Activated naive CD8-positive, alpha-beta T cell treated with anti-CD3 and anti-CD28 coated beads, Interleukin-2, amount 50 U/mL, for 24 hours (primary cell): ENCODE measurements at regions not wholly inside any gene's neighbourhood (a gene's known extent, or its start where the extent isn't known, plus 50 kb on each side); places are given as distances from the start of the nearest gene placed in this dataset.
"Not testable (repeated sequence)": the region's sequence is repeated elsewhere in the genome, so short reads cannot be mapped to it uniquely, and the experiment has no call there.

Experiments
- ATAC-seq: fragments of 150-1000 bp; cut with Tn5 transposase; one replicate; pipeline ENCODE4 v1.10.0; 2021
- DNase-seq: peaks from one replicate; pipeline ENCODE4 v3.0.0; 2021
- H3K27ac Mint-ChIP-seq: one replicate; pipeline ENCODE4 v1.8.0; 2021; ENCODE audit warnings: mild to moderate bottlenecking, mixed read lengths
- H3K27me3 Mint-ChIP-seq: one replicate; pipeline ENCODE4 v1.8.0; 2021; ENCODE audit warnings: mixed read lengths
- H3K36me3 Mint-ChIP-seq: one replicate; pipeline ENCODE4 v1.8.0; 2021; ENCODE audit warnings: low read depth, mixed read lengths
- H3K4me1 Mint-ChIP-seq: one replicate; pipeline ENCODE4 v1.8.0; 2021; ENCODE audit warnings: mixed read lengths
- H3K4me3 Mint-ChIP-seq: one replicate; pipeline ENCODE4 v1.8.0; 2021; ENCODE audit warnings: mild to moderate bottlenecking, moderate library complexity, mixed read lengths
- H3K9me3 Mint-ChIP-seq: one replicate; pipeline ENCODE4 v1.8.0; 2021; ENCODE audit warnings: mixed read lengths

DNA sequence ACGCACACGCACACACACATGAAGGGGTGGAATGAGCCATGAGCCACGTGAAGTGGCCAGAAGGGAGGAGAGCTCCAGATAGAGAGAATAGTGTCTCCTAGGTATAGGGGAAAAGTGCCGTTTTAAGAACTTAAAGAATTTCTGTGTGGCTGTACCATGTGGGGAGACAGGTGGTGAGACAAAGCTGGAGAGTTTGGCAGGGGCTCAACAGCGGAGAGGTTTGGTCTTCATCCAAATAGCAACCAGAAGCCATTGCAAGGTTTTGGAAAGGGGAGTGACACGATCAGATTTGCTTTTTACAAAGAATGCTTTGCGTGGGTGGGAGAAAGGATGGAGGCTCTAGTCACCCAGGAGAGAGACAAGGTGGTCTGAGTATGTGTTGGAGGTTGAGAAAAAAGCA, 146.0 kb downstream of the IL20RB start:
- H3K36me3 Mint-ChIP-seq: no peaks in the 10 kb centered on the region
- H3K4me3 Mint-ChIP-seq: no peak overlapping the region
- no peak for ATAC-seq
- H3K4me1 Mint-ChIP-seq: no peaks in the 10 kb centered on the region
- no peak for DNase-seq
- peaks cover 10% of the 10 kb centered on the region for H3K27me3 Mint-ChIP-seq
- H3K27ac Mint-ChIP-seq: no peak overlapping the region
- no peaks in the 10 kb centered on the region for H3K9me3 Mint-ChIP-seq

DNA sequence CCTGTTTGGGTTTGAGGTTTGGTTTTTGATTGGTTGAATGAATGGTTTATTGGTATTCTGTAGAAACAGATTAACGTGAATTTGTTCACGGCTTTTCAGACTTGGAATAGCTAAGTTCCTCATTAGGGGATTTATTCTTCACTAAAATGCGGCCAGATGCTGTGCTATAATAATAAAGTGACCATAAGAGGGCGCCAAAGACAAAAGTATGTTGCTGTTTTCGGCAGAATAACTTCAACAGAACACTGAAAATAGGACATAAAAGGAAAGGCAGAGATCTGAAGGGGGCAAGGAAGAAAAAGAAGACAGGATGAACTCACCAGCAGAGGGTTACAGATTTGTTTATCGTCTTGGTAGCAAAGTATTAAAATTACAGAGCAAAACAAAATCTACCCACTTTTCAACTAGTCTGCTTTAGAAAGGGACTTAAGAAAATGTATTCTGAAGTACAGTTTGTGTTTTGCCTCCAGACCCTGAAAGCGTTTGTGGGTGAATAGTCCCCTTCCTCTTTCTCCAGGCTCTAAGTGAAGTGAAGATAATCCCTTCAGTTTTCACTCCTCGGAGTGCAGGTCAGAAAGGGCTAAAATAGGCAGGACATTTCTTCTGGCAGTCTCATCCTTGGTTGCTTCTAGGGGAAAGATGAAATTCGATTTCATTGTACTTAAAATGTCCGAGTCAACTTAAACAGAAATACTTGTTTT, 147.6 kb downstream of the IL20RB start:
- H3K27ac Mint-ChIP-seq: no peak overlapping the region
- no peak for DNase-seq
- no peaks in the 10 kb centered on the region for H3K9me3 Mint-ChIP-seq
- H3K36me3 Mint-ChIP-seq: no peaks in the 10 kb centered on the region
- H3K27me3 Mint-ChIP-seq: peaks cover 10% of the 10 kb centered on the region
- H3K4me3 Mint-ChIP-seq: no peak overlapping the region
- ATAC-seq: no peak
- no peaks in the 10 kb centered on the region for H3K4me1 Mint-ChIP-seq

DNA sequence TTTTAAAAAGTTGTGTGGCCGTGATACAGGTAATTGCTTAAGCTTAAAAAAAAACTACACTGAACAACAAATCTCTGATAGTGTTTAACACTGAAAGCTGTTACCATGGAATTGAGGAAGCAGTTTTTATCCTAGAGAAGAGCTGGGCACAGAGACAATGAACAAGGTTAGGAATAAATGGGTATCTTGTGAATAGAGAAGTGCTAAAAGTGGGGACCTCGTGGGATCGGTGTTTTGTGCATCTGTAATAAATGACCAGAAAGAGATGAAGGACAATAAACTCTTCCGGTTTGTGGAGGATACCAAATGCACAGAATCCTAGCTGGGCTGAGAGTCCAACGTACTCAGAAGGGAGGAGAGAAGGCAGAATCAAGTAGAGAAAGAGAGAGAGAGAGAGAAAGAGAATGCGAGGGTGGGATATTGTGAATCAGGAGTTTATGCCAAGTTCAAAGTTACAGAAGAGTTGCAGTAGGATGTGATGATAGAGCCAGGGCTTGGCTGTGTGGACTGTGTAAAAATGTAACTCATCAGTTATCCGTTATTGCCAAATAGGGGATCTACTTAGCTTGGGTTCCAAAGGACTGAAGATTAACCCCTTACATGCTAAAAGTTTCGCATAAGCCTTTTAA, 148.9 kb downstream of the IL20RB start:
- Mint-ChIP-seq H3K27ac (no peak overlapping the region), H3K36me3 (no peaks in the 10 kb centered on the region), H3K27me3 (peaks cover 10% of the 10 kb centered on the region), H3K4me3 (no peak overlapping the region), H3K9me3 (no peaks in the 10 kb centered on the region), H3K4me1 (no peaks in the 10 kb centered on the region)
- no peak for ATAC-seq
- DNase-seq: no peak

DNA sequence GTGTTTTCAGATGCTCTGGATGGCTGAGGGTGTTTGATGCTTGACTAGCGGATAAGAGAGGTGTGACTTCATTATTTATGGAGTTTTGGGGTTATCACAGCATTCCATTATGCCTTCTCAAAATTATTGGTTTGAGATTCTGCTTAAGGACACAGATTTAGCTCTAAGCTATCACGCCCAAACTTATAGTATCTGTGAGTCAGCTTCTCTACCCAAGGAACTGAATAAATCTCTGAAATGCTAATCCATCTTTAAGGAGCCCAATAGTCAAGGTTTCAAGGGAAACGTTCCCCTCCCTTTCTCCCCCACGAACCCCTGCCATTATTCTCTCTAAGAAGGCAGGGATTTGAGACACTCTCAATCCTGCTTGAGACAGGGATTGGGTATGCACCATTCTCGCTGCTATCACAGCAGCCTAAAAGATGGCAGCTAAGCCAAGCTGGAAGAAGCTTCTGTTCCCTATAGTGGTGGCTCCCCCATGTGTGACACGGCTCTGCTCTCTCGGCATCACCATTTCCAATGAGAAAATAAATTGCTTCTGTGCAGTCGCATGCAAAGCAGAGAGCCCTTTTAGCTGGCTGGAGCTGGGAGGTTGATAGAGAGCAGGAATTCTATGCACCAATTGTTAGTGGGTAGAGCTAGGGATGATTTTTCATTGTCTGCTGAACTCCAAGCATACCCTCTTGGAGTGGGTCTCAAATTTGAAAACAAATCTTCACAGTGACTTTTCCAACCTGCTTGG, 151.1 kb downstream of the IL20RB start:
- ATAC-seq (no peak), DNase-seq (no peak)
- H3K4me3 Mint-ChIP-seq: no peak overlapping the region
- H3K27ac Mint-ChIP-seq: no peak overlapping the region
- no peaks in the 10 kb centered on the region for H3K36me3 Mint-ChIP-seq
- H3K27me3 Mint-ChIP-seq: peaks cover 10% of the 10 kb centered on the region
- H3K4me1 Mint-ChIP-seq: no peaks in the 10 kb centered on the region
- H3K9me3 Mint-ChIP-seq: no peaks in the 10 kb centered on the region

GRCh38 chr3:137110392-137110996, 152.7 kb downstream of the IL20RB start:
- Mint-ChIP-seq H3K4me3 (no peak overlapping the region), H3K36me3 (no peaks in the 10 kb centered on the region), H3K9me3 (no peaks in the 10 kb centered on the region), H3K27ac (no peak overlapping the region), H3K27me3 (peaks cover 10% of the 10 kb centered on the region), H3K4me1 (no peaks in the 10 kb centered on the region)
- no peak for DNase-seq
- no peak for ATAC-seq

GRCh38 chr3:137111497-137111896, 153.7 kb downstream of the IL20RB start:
- peaks cover 10% of the 10 kb centered on the region for H3K27me3 Mint-ChIP-seq
- no peak overlapping the region for H3K4me3 Mint-ChIP-seq
- H3K4me1 Mint-ChIP-seq: no peaks in the 10 kb centered on the region
- no peaks in the 10 kb centered on the region for H3K36me3 Mint-ChIP-seq
- no peak for DNase-seq
- no peak for ATAC-seq
- H3K9me3 Mint-ChIP-seq: no peaks in the 10 kb centered on the region
- no peak overlapping the region for H3K27ac Mint-ChIP-seq

DNA sequence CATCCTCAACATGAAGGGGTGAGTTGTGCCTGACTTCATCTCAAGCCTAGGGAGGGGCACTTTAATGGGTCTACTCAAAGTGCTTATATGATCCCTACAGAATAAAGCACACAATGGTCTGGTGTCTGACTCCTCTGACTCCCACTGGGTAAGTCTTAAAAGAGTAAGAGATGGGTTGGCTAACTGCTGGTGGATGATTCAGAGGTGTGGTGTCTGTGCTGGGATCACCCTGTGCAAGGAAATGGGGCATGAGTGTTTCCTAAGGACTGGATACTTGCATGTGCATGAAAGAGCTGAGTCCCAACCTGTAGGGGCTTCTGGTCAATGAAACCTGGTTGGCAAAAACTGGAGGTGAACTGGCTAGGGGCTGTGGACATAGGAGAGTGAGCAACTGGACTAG, 158.8 kb downstream of the IL20RB start:
- Mint-ChIP-seq H3K36me3 (no peaks in the 10 kb centered on the region), H3K9me3 (no peaks in the 10 kb centered on the region), H3K27ac (no peak overlapping the region), H3K4me3 (no peak overlapping the region), H3K27me3 (peaks cover 10% of the 10 kb centered on the region), H3K4me1 (no peaks in the 10 kb centered on the region)
- DNase-seq (no peak), ATAC-seq (no peak)

DNA sequence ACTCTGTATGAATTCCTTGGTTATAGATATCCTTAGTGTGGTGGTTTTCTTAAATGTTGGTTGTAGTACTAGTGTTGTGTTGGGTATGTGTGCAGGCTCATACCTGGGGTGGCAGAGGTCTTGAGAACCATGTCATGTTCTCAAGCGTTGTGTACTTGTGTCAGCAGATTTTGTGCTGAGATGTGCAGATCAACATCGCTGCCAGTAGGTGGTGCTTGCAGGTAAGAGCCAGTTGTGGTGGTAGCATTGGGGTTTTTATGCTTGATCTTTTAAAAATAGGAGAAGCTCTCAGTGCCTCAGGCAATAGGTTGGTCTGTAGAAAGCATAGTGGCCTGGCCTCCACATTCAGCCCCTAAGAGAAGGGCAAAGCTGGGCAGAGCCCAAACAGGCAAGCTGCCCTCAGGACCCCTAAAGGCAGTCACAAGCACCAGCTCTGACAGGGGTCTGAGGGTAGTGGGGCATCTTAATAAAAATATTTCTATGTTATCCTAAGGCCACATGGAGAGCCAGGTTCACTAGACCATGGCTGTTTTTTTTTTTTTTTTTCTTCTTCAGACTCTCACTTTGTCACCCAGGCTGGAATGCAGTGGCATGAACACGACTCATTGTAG, 164.0 kb downstream of the IL20RB start:
- no peak overlapping the region for H3K27ac Mint-ChIP-seq
- peaks cover 10% of the 10 kb centered on the region for H3K27me3 Mint-ChIP-seq
- H3K36me3 Mint-ChIP-seq: no peaks in the 10 kb centered on the region
- H3K4me1 Mint-ChIP-seq: no peaks in the 10 kb centered on the region
- no peaks in the 10 kb centered on the region for H3K9me3 Mint-ChIP-seq
- no peak overlapping the region for H3K4me3 Mint-ChIP-seq
- DNase-seq (no peak), ATAC-seq (no peak)

GRCh38 chr3:137131081-137131480, 173.3 kb downstream of the IL20RB start:
- DNase-seq (no peak), ATAC-seq (no peak)
- Mint-ChIP-seq H3K36me3 (no peaks in the 10 kb centered on the region), H3K9me3 (no peaks in the 10 kb centered on the region), H3K27me3 (no peaks in the 10 kb centered on the region), H3K4me3 (no peak overlapping the region), H3K4me1 (peaks cover 13% of the 10 kb centered on the region), H3K27ac (no peak overlapping the region)

DNA sequence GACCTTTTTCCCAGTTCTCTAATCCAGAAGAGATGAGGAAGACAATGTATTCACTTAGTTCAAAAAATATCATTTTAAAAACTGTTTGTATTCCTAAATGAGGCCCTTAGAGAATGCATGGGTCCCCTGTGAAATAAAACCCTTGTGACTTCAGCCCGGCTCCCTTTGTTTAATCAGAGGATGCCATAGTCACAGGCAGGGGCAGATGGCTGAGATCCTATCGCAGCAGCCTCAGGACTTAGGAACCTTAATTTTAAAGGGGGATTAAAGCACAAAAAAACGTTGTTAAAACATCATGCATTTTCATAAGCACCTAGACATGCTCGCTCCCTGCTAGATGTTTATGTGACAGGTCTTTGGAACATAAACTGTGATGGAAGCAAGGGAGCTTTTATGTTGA, 176.6 kb downstream of the IL20RB start:
- H3K9me3 Mint-ChIP-seq: no peaks in the 10 kb centered on the region
- DNase-seq: no peak
- no peak overlapping the region for H3K27ac Mint-ChIP-seq
- H3K27me3 Mint-ChIP-seq: peaks cover 4% of the 10 kb centered on the region
- H3K4me3 Mint-ChIP-seq: no peak overlapping the region
- no peak for ATAC-seq
- H3K4me1 Mint-ChIP-seq: peaks cover 13% of the 10 kb centered on the region
- H3K36me3 Mint-ChIP-seq: no peaks in the 10 kb centered on the region

DNA sequence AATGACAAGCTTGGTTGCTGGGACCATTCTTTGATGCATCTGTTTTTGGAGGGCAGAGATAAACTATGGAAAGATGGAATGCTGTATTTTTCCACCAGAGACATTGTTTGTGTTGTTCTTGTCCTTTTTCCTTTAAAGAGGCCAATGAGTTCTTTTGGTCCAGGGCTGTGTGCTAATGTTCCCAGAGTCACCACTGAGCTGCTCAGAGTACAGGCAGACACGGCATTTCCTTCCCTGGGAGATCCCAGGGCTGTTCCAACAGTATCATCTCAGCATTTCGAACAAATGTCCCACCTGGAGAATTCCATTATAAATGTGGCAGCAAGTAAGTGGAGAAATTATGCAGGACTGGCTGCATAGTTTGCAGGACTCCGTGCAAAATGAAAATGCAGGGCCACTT, 190.6 kb downstream of the IL20RB start:
- Mint-ChIP-seq H3K4me1 (no peaks in the 10 kb centered on the region), H3K27ac (no peak overlapping the region), H3K36me3 (no peaks in the 10 kb centered on the region), H3K4me3 (no peak overlapping the region), H3K9me3 (no peaks in the 10 kb centered on the region), H3K27me3 (no peaks in the 10 kb centered on the region)
- DNase-seq (no peak), ATAC-seq (no peak)

- no peak for DNase-seq
- H3K27ac Mint-ChIP-seq: no peak overlapping the region
- ATAC-seq: no peak
- H3K4me3 Mint-ChIP-seq: no peak overlapping the region
- no peaks in the 10 kb centered on the region for H3K4me1 Mint-ChIP-seq
- H3K9me3 Mint-ChIP-seq: no peaks in the 10 kb centered on the region
- no peaks in the 10 kb centered on the region for H3K27me3 Mint-ChIP-seq
- no peaks in the 10 kb centered on the region for H3K36me3 Mint-ChIP-seq
Observed at GRCh38 chr3:137148917-137149316, 191.1 kb downstream of the IL20RB start.

DNA sequence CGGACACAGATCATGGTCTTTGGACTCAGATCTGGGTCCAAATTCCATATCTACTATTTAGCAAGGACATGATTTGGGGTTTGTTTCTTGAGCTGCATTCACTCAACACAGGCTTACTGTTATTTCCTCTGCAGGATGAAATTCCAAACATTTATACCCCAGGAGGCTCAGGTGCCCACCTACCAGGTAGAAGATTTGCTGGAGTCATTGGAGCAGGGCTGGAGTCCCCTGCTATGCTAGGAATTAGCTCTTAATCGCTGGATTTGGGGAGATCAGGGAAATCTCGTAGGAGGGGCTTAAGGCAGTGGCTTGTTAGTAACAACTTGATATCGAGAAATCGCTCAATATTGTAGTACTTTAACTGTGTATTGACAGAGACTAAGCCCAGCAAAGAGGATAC, 193.0 kb downstream of the IL20RB start:
- H3K27ac Mint-ChIP-seq: no peak overlapping the region

DNA sequence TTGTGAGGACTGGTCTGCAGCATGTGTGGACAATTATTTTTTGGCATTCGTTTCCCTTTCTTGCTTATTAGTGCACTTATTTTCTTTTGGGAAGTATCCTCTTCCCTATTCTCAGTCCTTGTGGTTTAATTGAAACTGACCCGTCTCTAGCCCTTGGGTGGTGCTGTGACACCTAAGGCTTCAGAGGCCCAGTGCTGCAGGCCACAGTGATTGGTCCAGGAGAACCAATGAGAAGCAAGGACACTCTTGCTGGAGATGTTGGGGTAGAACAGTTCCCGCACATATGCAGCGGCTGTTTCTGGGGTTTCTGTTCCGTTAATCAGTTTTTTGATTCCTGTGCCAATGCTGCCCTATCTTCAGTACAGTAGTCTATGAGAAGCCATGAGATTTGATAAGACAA, 195.3 kb downstream of the IL20RB start:
- ATAC-seq: not testable (repeated sequence)

More for the DNA sequence above, 193.0 kb downstream of the IL20RB start:
- Mint-ChIP-seq H3K9me3 (no peaks in the 10 kb centered on the region), H3K4me3 (no peak overlapping the region), H3K27me3 (no peaks in the 10 kb centered on the region), H3K4me1 (no peaks in the 10 kb centered on the region), H3K36me3 (no peaks in the 10 kb centered on the region)
- DNase-seq (no peak), ATAC-seq (no peak)

More for the DNA sequence above, 195.3 kb downstream of the IL20RB start:
- not testable (repeated sequence) for H3K4me1 Mint-ChIP-seq, H3K27ac Mint-ChIP-seq, H3K27me3 Mint-ChIP-seq, H3K4me3 Mint-ChIP-seq, H3K9me3 Mint-ChIP-seq, DNase-seq, H3K36me3 Mint-ChIP-seq
